Muscle layer of duodenum (tissue), 2 donors: ENCODE measurements at regions not wholly inside any gene's neighbourhood (a gene's known extent, or its start where the extent isn't known, plus 50 kb on each side); places are given as distances from the start of the nearest gene placed in this dataset.

ENCODE experiments used
- H3K27ac ChIP-seq: one replicate; pipeline ENCODE4 v1.7.0; 2013; ENCODE audit warnings: mild to moderate bottlenecking, low read length
- H3K27me3 ChIP-seq: one replicate; pipeline ENCODE4 v1.7.0; 2013; ENCODE audit warnings: low read depth, mild to moderate bottlenecking, control low read depth, low read length
- H3K36me3 ChIP-seq, 2 donors: one replicate each; pipeline ENCODE4 v1.7.0; 2013; ENCODE audit warnings: low read length in 2 of 2, control low read depth in 1 of 2, mild to moderate bottlenecking in 1 of 2; ENCODE audit not compliant: insufficient read depth in 2 of 2, control insufficient read depth in 1 of 2
- H3K4me1 ChIP-seq, 2 donors: one replicate each; pipeline ENCODE4 v1.7.0; 2013; ENCODE audit warnings: low read length in 2 of 2, mild to moderate bottlenecking in 2 of 2, control low read depth in 1 of 2, moderate library complexity in 1 of 2; ENCODE audit not compliant: insufficient read depth in 2 of 2, control insufficient read depth in 1 of 2
- H3K4me3 ChIP-seq, 2 donors: one replicate each; pipeline ENCODE4 v1.7.0; 2013; ENCODE audit warnings: low read length in 2 of 2, low read depth in 1 of 2, mild to moderate bottlenecking in 1 of 2
- H3K9me3 ChIP-seq, 2 donors: one replicate each; pipeline ENCODE4 v1.7.0; 2013; ENCODE audit warnings: low read length in 2 of 2, control low read depth in 1 of 2, mild to moderate bottlenecking in 1 of 2; ENCODE audit not compliant: control insufficient read depth in 1 of 2
- donor health status: healthy.

GRCh38 chr9:16174915-16175314 lies 622.1 kb downstream of the CCDC171 start:
- H3K27me3 ChIP-seq, result no peaks in the 10 kb centered on the region
- H3K36me3 ChIP-seq, result no peaks in the 10 kb centered on the region
- no peak overlapping the region for H3K27ac ChIP-seq
- no peak overlapping the region for H3K4me3 ChIP-seq
- H3K9me3 ChIP-seq, result no peaks in the 10 kb centered on the region
- H3K4me1 ChIP-seq, result no peaks in the 10 kb centered on the region

- no peaks in the 10 kb centered on the region for H3K36me3 ChIP-seq
- no peaks in the 10 kb centered on the region for H3K9me3 ChIP-seq
- no peak overlapping the region for H3K27ac ChIP-seq
- no peaks in the 10 kb centered on the region for H3K4me1 ChIP-seq
- no peak overlapping the region for H3K4me3 ChIP-seq
- no peaks in the 10 kb centered on the region for H3K27me3 ChIP-seq
Observed at GRCh38 chr9:16175461-16175860, 622.6 kb downstream of the CCDC171 start.

DNA sequence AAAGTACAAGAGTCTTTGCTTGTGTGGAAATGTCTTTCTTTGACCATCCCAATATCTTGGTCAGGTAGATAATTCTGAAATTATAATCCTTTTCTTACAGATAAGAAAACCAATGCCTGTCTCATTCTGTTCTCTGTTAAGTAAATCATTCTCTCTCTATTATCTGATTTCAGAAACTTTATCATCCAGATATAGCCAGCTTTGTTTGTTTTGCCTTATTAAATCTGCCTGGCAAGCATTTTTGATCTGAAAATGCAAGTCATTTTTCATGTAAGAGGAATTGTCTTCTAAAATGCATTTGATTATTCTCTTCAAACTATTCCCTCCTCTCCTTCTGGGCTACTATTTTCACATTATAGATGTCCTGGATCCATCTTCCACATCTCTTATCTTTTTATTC lies 625.5 kb downstream of the CCDC171 start:
- no peaks in the 10 kb centered on the region for H3K36me3 ChIP-seq
- H3K4me3 ChIP-seq, result no peak overlapping the region
- no peak overlapping the region for H3K27ac ChIP-seq
- no peaks in the 10 kb centered on the region for H3K27me3 ChIP-seq
- H3K9me3 ChIP-seq, result no peaks in the 10 kb centered on the region
- peaks cover 0 to 7% of the 10 kb centered on the region in 2 donors for H3K4me1 ChIP-seq

DNA sequence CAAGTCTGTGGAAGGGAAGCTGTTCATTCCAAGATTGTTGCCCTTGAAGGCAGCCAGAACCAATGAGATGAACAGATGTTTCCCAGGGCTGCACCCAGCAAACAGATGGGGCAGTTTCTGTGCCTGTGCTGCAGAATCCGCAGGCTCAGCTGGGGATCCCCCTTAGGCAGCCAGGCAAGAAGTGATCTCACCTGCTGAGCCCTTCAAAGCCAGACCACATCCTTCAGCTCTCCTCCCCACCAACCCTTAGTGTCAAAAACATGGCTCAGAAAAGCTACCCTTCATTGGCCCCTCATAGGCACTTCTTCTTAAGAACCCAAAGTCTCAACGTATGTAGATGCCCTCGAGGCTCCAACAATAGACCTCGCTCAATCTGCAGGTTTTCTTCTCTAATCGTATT lies 626.7 kb downstream of the CCDC171 start:
- Histone ChIP-seq H3K36me3 (no peaks in the 10 kb centered on the region), H3K9me3 (no peaks in the 10 kb centered on the region), H3K4me1 (peaks cover 0 to 7% of the 10 kb centered on the region in 2 donors), H3K27me3 (no peaks in the 10 kb centered on the region), H3K27ac (no peak overlapping the region), H3K4me3 (no peak overlapping the region)

DNA sequence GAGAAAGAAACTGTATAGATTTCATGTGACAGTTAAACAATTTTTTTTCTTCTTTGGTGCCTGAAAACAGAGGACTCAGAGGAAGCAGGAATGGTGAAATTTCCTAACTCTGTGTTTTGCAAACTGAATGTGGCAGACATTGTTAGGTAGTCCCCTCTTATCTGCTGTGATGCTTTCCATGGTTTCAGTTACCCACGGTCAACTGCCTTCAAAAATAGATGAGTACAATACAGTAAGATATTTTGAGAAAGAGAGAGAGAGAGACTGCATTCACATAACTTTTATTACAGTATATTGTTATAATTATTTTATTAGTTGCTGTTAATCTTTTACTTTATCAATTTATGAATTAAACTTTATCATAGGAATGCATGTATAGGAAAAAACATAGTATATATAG lies 627.2 kb downstream of the CCDC171 start:
- peaks cover 0 to 7% of the 10 kb centered on the region in 2 donors for H3K4me1 ChIP-seq
- no peaks in the 10 kb centered on the region for H3K9me3 ChIP-seq
- H3K27me3 ChIP-seq, result no peaks in the 10 kb centered on the region
- no peaks in the 10 kb centered on the region for H3K36me3 ChIP-seq
- no peak overlapping the region for H3K27ac ChIP-seq
- no peak overlapping the region for H3K4me3 ChIP-seq

GRCh38 chr9:16180546-16180945 lies 627.7 kb downstream of the CCDC171 start:
- Histone ChIP-seq H3K27me3 (no peaks in the 10 kb centered on the region), H3K27ac (no peak overlapping the region), H3K4me3 (no peak overlapping the region), H3K9me3 (no peaks in the 10 kb centered on the region), H3K4me1 (peaks cover 0 to 7% of the 10 kb centered on the region in 2 donors), H3K36me3 (no peaks in the 10 kb centered on the region)

DNA sequence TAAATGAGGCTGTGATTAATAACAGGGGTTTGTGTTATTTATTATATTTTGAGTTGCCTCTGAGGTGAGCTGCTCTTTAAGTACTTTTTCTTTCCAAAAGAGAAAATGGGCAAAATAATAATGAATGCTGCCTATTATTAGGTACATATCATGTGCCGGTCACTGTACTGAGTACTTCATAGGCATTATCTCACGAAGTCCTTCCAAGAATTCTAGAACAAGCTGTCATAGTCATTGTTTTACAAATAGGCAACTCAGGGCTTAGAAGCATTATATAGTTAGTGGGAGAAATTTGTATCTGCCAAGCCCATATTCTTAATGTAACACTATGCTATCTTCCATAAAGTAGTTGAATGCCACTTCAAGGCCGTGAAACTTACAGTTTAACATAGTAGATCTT lies 628.7 kb downstream of the CCDC171 start:
- Histone ChIP-seq H3K9me3 (no peaks in the 10 kb centered on the region), H3K27me3 (no peaks in the 10 kb centered on the region), H3K4me3 (no peak overlapping the region), H3K4me1 (peaks cover 0 to 7% of the 10 kb centered on the region in 2 donors), H3K27ac (no peak overlapping the region), H3K36me3 (no peaks in the 10 kb centered on the region)

DNA sequence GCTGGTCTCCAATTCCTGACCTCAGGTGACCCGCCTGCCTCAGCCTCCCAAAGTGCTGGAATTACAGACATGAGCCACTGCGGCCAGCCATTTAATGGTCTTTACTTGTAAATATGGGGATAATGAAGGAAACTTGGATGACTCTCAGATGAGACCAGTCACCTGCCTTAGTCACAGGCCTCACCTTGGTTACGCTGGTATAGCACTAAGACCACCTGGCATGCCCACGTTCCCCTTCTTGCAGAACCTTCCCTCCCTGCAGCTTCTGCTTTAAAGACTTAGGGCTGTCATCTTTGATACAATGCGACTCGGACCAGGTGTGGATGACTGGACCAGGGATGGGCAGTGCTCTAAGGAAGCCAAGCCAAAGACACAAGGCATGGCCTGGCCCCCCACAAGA lies 629.9 kb downstream of the CCDC171 start:
- Histone ChIP-seq H3K27me3 (no peaks in the 10 kb centered on the region), H3K27ac (no peak overlapping the region)

GRCh38 chr9:16184964-16185646 lies 632.3 kb downstream of the CCDC171 start:
- Histone ChIP-seq H3K9me3 (peaks cover 0 to 6% of the 10 kb centered on the region in 2 donors), H3K4me3 (no peak overlapping the region), H3K27ac (no peak overlapping the region), H3K27me3 (no peaks in the 10 kb centered on the region), H3K4me1 (peaks cover 0 to 7% of the 10 kb centered on the region in 2 donors), H3K36me3 (no peaks in the 10 kb centered on the region)

More for the DNA sequence above, 629.9 kb downstream of the CCDC171 start:
- no peaks in the 10 kb centered on the region for H3K9me3 ChIP-seq
- no peaks in the 10 kb centered on the region for H3K36me3 ChIP-seq
- H3K4me3 ChIP-seq, result no peak overlapping the region
- peaks cover 0 to 7% of the 10 kb centered on the region in 2 donors for H3K4me1 ChIP-seq

DNA sequence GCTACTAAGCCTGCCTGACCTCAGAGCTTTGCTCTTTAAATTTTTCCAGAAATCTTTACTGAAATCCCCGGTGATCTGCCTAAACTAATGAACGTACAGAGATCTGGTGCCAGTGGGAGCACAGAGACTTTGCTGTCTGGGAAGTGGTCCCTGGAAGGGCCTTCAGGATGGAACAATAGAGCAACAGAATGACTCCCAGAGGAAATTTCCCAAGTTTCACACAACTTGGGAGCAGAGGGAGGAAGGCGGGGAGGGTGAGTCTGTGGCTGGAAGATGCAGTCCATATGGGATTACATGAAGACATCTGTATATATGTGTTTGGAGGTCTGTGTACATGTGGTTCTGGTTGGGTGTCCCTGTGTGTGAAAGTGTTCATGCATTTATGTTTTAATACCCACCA lies 638.3 kb downstream of the CCDC171 start:
- peaks cover 0 to 6% of the 10 kb centered on the region in 2 donors for H3K9me3 ChIP-seq

GRCh38 chr9:16191691-16192402 lies 639.0 kb downstream of the CCDC171 start:
- Histone ChIP-seq H3K36me3 (no peaks in the 10 kb centered on the region), H3K4me1 (peaks cover 0 to 8% of the 10 kb centered on the region in 2 donors), H3K4me3 (no peak overlapping the region), H3K9me3 (peaks cover 0 to 6% of the 10 kb centered on the region in 2 donors), H3K27me3 (no peaks in the 10 kb centered on the region), H3K27ac (no peak overlapping the region)

More for the DNA sequence above, 638.3 kb downstream of the CCDC171 start:
- no peak overlapping the region for H3K27ac ChIP-seq
- no peaks in the 10 kb centered on the region for H3K36me3 ChIP-seq
- H3K27me3 ChIP-seq, result no peaks in the 10 kb centered on the region
- peaks cover 0 to 8% of the 10 kb centered on the region in 2 donors for H3K4me1 ChIP-seq
- H3K4me3 ChIP-seq, result no peak overlapping the region
